ENCODE measurements at regions not wholly inside any gene's neighbourhood (a gene's known extent, or its start where the extent isn't known, plus 50 kb on each side); places are given as distances from the start of the nearest gene placed in this dataset.

- FAIRE-seq (no peak), DNase-seq (ENCODE audit: insufficient read length, low spot score) (no peak)
These were observed 793.0 kb upstream of the ACVR2A start for GRCh38 chr2:147051814-147052213.

DNA sequence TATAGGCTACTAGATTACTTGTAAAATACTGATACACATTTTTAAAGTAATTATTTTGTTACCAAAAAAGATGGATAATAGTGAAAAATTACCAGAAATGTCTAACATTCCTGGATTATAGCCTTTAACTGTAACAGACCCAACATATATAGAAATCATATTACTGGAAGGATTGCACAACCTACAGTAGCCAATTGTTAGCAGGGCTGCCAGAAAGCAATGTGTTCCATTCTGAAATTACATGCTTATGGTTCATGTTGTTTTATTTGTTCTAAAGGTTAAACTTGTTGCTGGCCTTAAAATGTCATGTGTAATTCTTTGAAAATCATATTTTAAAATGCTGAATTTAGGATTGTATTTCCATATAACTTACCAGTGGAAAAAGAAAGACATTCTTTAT, 793.6 kb upstream of the ACVR2A start:
- DNase-seq (ENCODE audit: insufficient read length, low spot score) (no peak), FAIRE-seq (no peak)

DNA sequence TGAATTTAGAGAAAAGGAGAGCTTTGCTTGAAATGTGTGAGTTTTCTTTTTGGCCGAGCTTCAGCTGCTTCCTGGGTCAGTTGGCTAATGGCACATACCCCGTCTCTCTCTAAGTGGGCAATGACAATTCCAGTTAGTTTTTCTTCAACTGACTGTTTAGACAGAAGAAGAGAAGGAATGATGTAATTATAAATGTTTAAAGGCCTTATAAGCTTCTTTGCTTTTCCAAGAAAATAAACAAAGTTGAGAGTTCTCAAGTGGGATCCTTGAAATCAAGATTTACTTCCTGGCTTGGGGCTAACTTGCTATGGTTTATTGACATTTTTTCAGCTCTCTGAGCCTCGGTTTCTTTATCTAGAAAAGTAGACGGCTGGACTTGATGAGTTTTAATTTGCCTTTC, 794.9 kb upstream of the ACVR2A start:
- FAIRE-seq (no peak), DNase-seq (ENCODE audit: insufficient read length, low spot score) (no peak)

- DNase-seq (ENCODE audit: insufficient read length, low spot score) (no peak), FAIRE-seq (no peak)
These were observed 798.4 kb upstream of the ACVR2A start for GRCh38 chr2:147046473-147046872.

DNA sequence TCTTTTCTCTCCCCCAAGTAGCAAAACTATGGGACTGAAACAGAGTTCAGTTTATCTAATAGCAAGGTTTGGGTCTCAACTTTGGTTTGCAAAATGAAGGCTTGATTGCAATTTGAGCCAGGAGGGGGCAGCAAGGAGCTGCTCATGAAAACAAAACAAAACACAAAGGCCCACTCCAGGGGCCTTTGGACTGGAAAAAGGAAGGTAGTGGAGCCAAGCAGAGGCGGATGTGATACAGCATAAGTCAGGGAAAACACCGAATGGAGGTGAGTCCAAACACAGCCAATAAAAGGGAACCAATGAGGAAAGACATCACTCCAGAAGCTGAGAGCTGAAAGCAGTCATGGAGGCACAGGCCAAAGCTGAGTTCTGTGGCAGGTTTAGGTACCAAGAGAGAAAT, 799.7 kb upstream of the ACVR2A start:
- DNase-seq (ENCODE audit: insufficient read length, low spot score) (no peak), FAIRE-seq (no peak)

DNA sequence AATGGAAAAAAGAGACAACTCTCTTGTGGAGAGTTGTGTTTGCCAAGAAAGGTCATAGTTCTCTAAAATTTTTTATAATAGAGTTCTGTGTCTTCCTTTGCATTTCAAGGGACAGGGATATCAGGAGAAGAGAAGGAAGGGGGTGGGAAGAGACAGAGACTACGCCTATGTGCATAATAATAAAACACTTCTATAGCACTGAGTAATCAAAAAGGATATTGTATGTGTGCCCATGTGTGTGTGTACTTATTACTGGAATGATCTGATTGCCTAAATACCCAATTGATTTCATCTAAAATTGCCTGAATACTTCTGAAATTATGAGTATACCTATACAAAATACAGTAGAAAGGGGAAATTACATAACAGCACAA, 803.7 kb upstream of the ACVR2A start:
- no peak for FAIRE-seq
- no peak for DNase-seq (ENCODE audit: insufficient read length, low spot score)

GRCh38 chr2:147040298-147041120, 804.3 kb upstream of the ACVR2A start:
- DNase-seq (ENCODE audit: insufficient read length, low spot score) = no peak
- FAIRE-seq = no peak

DNA sequence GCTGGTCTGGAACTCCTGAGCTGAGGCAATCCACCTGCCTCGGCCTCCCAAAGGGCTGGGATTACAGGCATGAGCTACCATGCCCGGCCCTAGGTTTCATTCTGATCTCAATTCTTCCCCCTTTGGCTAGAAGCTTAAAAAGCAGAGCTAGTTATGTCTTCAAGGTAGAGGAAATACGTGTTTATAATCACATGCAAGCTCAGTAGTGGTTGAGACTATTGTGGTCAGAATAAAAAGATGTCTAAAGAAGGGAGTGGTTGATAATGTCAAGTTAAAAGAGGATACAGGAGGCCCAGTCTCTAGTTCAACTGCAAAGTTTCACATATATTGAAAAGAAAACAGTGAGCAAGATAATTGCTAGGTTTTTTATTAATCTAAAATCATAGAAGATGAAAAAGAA, 807.8 kb upstream of the ACVR2A start:
- DNase-seq (ENCODE audit: insufficient read length, low spot score) = no peak
- FAIRE-seq = no peak

DNA sequence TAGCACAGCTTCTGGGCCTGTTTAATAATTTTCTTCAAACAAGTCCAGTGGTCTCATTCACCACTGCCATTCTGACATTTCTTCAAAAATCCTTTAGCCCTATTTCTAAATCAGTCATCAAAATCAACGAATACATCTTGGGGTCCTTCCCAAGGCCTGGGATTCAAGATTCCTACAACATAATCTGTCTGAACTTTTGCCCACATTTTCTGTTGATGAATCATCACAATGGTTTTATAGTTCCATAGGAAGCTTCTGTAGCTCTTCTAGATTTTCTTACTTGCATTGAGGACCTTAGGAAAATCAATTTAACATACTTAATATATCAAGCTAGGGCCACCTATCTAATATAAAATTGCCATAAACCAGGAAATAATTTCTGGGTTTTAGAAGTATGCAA, 811.8 kb upstream of the ACVR2A start:
- DNase-seq (ENCODE audit: insufficient read length, low spot score) (no peak), FAIRE-seq (no peak)

GRCh38 chr2:147031897-147032296, 812.9 kb upstream of the ACVR2A start:
- DNase-seq (ENCODE audit: insufficient read length, low spot score) (no peak), FAIRE-seq (no peak)

DNA sequence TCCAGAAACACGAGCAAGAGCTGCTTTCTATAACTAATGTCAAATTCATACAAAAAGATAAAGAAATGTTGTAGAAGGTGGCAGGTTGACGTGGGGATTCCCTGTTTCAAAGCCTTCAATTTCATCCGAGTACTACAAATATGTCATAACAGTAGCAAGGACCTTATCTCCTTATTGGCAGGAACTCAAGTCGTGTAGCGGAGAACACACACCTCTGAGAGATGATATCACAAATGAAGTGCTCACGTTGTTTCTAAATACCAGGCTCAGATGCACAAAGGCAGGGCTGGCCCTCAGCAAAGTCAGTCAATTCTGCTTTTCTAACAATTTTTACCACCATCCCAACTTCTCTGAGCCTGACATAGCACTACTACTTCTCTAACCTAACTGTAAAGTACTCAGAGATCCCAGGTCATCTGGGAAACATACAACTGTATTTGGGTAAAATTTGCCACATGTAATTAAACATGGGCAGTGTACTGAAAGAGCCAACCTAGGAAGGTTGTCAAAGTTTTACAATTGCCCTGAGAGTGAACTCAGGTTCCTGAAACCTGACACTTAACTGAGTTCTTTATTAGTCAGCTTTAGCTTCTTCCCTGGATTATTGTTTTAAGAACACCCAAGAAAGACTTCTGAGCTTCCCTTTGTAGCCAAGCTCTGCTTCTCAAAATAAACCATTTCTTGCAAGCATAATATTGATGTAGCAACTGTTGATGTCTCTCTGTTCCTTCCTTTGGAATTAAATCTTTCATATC, 813.7 kb upstream of the ACVR2A start:
- DNase-seq (ENCODE audit: insufficient read length, low spot score) (no peak), FAIRE-seq (no peak)

DNA sequence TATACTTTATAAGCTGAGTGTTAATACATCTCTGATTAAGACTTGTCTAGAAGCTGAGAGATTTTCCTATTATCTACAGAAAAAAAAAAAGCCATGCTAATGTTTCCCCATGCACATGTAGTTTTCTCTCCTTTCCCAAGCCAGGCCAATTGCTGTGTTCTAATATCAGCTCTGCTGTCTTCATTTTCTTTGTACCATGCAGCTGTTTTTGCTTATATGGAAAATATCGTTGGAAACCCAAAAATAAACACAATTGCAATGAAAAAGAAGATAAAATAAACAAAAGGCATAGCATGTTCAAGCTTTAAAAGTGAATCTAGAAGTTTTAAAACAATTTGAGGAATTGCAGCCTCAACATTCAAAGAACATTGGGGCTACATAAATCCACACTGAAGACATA, 817.4 kb upstream of the ACVR2A start:
- no peak for FAIRE-seq

DNA sequence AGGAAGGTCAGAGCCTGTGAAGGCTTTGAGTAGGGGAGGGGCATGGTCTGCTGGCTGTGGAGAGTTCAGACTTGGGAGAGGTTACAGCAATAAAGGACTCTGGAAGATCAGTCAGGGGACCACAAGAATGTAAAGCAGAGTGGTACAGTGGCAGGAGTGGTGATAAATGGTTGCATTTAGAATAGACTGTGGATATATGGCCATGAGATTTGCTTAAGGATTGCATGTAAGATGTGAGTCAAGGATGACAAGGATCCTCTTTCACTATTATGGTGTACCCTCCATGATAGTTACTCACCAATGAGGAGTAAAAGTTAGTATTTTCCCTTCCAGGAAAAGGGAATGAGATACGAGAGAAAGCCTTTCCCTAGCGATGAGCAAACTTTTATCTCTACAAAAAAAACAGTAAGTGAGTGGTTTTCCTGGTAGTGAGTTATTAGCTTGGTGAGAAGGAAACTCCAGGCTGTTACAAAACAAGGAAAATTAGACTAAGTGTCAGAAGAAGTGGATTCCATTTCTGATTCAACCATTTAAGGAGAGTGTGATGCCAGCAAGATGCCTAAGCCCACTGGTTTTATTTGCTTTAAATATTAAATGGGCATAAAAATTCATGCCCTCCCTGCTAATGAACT, 818.0 kb upstream of the ACVR2A start:
- no peak for DNase-seq (ENCODE audit: insufficient read length, low spot score)
- FAIRE-seq = no peak

More for the DNA sequence above, 817.4 kb upstream of the ACVR2A start:
- DNase-seq (ENCODE audit: insufficient read length, low spot score) = no peak

DNA sequence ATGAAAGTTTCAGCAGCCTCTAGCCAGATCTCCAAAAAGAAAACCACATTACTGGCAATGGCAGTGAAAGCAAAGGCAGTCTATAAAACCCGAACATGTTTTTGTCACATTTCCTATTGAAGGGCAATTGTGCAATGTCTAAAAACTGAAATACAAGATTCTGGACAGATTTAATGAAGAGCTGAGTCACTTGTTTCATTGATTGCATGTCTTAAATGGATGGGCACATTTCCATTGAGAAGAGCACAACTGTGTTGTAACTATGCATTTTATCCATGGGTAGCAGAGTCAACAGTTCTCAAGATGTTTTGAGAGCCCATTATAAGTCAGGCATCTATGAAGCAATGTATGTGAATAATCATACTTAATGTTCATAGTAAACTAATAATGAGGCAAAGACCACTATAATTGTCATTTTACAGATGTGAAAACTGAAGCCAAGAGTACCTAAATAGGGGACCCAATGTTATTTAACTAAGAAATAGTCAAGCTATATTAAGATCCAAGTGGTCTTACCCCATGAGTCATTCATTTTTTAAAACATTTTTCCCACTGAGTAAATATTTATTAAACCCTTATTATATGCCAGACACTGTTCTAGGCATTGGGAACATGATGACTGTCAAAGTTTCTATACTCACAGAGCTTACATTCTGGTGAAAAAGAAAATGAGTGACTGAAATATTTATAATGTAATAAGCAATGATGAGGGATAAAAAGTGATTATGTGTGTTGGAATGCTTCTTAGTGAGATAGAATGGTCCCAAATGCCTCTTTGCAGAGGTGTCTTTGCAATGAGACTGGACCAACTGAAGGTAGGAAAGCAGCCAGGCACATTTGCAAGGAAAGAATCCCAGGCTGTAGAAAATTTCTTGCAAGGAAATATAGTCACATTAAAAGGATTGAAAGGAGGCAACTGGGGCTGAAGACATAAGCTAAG, 818.9 kb upstream of the ACVR2A start:
- DNase-seq (ENCODE audit: insufficient read length, low spot score) (no peak), FAIRE-seq (no peak)

DNA sequence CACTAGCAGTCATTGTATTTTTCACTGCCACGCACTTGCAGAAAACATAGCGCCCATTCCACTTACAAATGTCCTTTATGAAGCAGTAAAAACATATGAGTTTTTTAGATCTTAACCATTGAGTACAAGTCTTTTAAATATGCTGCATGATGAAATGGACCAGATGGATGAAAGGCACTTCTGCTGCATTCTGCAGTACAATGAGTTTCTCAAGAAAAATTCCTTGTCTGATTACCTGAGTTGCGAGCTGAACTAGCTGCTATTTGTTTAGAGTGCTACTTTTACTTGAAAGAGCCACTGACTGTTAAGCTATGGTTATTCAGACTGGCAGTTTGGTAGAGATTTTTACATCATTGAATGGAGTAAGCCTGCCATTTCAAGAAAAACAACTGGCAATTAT, 825.5 kb upstream of the ACVR2A start:
- FAIRE-seq (no peak), DNase-seq (ENCODE audit: insufficient read length, low spot score) (no peak)

- DNase-seq (ENCODE audit: insufficient read length, low spot score) (no peak), FAIRE-seq (no peak)
These were observed 826.7 kb upstream of the ACVR2A start for GRCh38 chr2:147017951-147018645.

GRCh38 chr2:147016181-147016580, 828.6 kb upstream of the ACVR2A start:
- FAIRE-seq (no peak), DNase-seq (ENCODE audit: insufficient read length, low spot score) (no peak)

- FAIRE-seq = no peak
These were observed 829.2 kb upstream of the ACVR2A start for GRCh38 chr2:147015591-147015990.

GRCh38 chr2:147013696-147014392, 831.0 kb upstream of the ACVR2A start:
- FAIRE-seq (no peak), DNase-seq (ENCODE audit: insufficient read length, low spot score) (no peak)

More at GRCh38 chr2:147015591-147015990, 829.2 kb upstream of the ACVR2A start:
- no peak for DNase-seq (ENCODE audit: insufficient read length, low spot score)

Measured in GM19239 (cell line).